ENCODE measurements at regions not wholly inside any gene's neighbourhood (a gene's known extent, or its start where the extent isn't known, plus 50 kb on each side); places are given as distances from the start of the nearest gene placed in this dataset.

DNA sequence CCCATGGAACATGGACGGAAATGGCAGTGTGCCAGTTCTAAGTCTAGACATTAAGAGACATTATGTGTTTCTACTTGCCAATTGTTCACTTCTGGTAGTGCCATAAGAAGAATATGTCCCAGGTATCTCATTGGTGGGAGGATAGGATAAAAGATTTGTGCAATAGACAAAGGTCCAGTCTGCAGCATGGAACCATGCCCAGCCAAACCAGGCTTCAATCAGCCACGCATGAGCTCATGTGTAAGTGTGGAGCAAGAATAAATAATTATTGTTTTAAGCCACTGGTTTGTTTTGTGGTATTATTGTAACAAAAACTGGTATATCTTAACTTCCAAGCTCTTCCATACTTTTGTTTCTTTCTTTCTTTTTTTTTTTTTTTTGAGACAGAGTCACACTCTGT is 153.6 kb upstream of the CTTNBP2 start:
- Histone ChIP-seq H3K9me3 (ENCODE audit: control insufficient read depth in 4 of 4, low read length in 3 of 4) (no peaks in the 10 kb centered on the region), H3K36me3 (ENCODE audit: control insufficient read depth in 4 of 4, insufficient read depth in 3 of 4, low read depth in 1 of 4, low read length in 3 of 4) (no peaks in the 10 kb centered on the region), H3K27me3 (ENCODE audit: control insufficient read depth in 4 of 4, insufficient read depth in 4 of 4, low read length in 3 of 4) (no peaks in the 10 kb centered on the region), H3K9ac (ENCODE audit: low read depth in 1 of 2, low read length in 2 of 2) (no peak overlapping the region), H3K27ac (ENCODE audit: low read depth in 1 of 2, low read length in 2 of 2) (no peak overlapping the region), H3K4me1 (ENCODE audit: control insufficient read depth in 4 of 4, insufficient read depth in 4 of 4, low read length in 3 of 4) (peaks cover 0 to 9% (median 3%) of the 10 kb centered on the region in 4 donors), H3K4me3 (ENCODE audit: low read depth in 1 of 3, low read length in 3 of 3) (no peak overlapping the region)
- DNase-seq (ENCODE audit: low spot score) = no peak
- WGBS = 59% methylated on average over 2 of the region's 2 CpGs
- TF ChIP-seq HNF4A (conservative IDR thresholded peaks at IDR 0.05) (peak in 1 of 2 donors; percentile 28), FOXA1 (IDR thresholded peaks at IDR 0.05) (no peak)

DNA sequence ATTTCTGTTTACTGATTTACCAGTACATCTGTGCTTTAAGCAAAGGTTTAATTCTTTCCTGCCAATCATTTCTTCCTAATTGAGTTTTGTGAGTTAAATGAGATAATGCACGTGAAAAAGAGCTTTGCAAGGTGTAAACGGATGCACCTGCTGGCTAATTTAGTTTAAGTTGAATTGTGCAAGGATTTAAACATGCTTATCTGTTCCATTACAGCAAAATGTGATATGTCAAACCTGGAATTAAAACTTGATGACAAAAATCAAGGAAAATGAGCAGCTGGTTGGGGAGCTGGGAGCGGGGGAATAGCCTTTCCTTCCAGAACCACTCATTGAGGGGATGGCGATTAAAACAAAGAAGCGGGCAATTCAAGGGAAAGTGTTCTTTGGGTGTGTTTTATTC is 155.0 kb upstream of the CTTNBP2 start:
- 91% methylated on average over 5 of the region's 5 CpGs for WGBS
- DNase-seq (ENCODE audit: low spot score) = no peak
- Histone ChIP-seq H3K4me3 (ENCODE audit: low read depth in 1 of 3, low read length in 3 of 3) (no peak overlapping the region), H3K4me1 (ENCODE audit: control insufficient read depth in 4 of 4, insufficient read depth in 4 of 4, low read length in 3 of 4) (peaks cover 0 to 9% (median 3%) of the 10 kb centered on the region in 4 donors), H3K36me3 (ENCODE audit: control insufficient read depth in 4 of 4, insufficient read depth in 3 of 4, low read depth in 1 of 4, low read length in 3 of 4) (no peaks in the 10 kb centered on the region), H3K9me3 (ENCODE audit: control insufficient read depth in 4 of 4, low read length in 3 of 4) (no peaks in the 10 kb centered on the region), H3K27me3 (ENCODE audit: control insufficient read depth in 4 of 4, insufficient read depth in 4 of 4, low read length in 3 of 4) (no peaks in the 10 kb centered on the region), H3K9ac (ENCODE audit: low read depth in 1 of 2, low read length in 2 of 2) (no peak overlapping the region), H3K27ac (ENCODE audit: low read depth in 1 of 2, low read length in 2 of 2) (no peak overlapping the region)
- TF ChIP-seq FOXA1 (IDR thresholded peaks at IDR 0.05) (no peak), RAD21 (IDR thresholded peaks at IDR 0.05) (no peak), TAF1 (conservative IDR thresholded peaks at IDR 0.05) (no peak), HNF4A (conservative IDR thresholded peaks at IDR 0.05) (no peak), JUND (IDR thresholded peaks at IDR 0.05) (no peak), MAX (IDR thresholded peaks at IDR 0.05) (no peak), YY1 (IDR thresholded peaks at IDR 0.05) (no peak), EGR1 (IDR thresholded peaks at IDR 0.05; ENCODE audit: low read depth in 2 of 2) (no peak), ATF3 (IDR thresholded peaks at IDR 0.05) (no peak), FOXA2 (IDR thresholded peaks at IDR 0.05) (no peak)

- Histone ChIP-seq H3K4me3 (ENCODE audit: low read depth in 1 of 3, low read length in 3 of 3) (no peak overlapping the region), H3K36me3 (ENCODE audit: control insufficient read depth in 4 of 4, insufficient read depth in 3 of 4, low read depth in 1 of 4, low read length in 3 of 4) (no peaks in the 10 kb centered on the region), H3K4me1 (ENCODE audit: control insufficient read depth in 4 of 4, insufficient read depth in 4 of 4, low read length in 3 of 4) (peaks cover 0 to 9% (median 3%) of the 10 kb centered on the region in 4 donors), H3K9me3 (ENCODE audit: control insufficient read depth in 4 of 4, low read length in 3 of 4) (no peaks in the 10 kb centered on the region), H3K27ac (ENCODE audit: low read depth in 1 of 2, low read length in 2 of 2) (no peak overlapping the region), H3K27me3 (ENCODE audit: control insufficient read depth in 4 of 4, insufficient read depth in 4 of 4, low read length in 3 of 4) (no peaks in the 10 kb centered on the region), H3K9ac (ENCODE audit: low read depth in 1 of 2, low read length in 2 of 2) (no peak overlapping the region)
- TF ChIP-seq HNF4G (IDR thresholded peaks at IDR 0.05) (no peak), RAD21 (IDR thresholded peaks at IDR 0.05) (no peak), JUND (IDR thresholded peaks at IDR 0.05) (no peak), HNF4A (conservative IDR thresholded peaks at IDR 0.05) (no peak), CTCF (IDR thresholded peaks at IDR 0.05; ENCODE audit: low read depth, low read length, missing input control) (no peak), FOXA1 (IDR thresholded peaks at IDR 0.05) (no peak), EGR1 (IDR thresholded peaks at IDR 0.05; ENCODE audit: low read depth in 2 of 2) (no peak), YY1 (IDR thresholded peaks at IDR 0.05) (no peak), FOXA2 (IDR thresholded peaks at IDR 0.05) (no peak), SP1 (IDR thresholded peaks at IDR 0.05) (no peak)
- TF ChIP-seq, protein P1, sequence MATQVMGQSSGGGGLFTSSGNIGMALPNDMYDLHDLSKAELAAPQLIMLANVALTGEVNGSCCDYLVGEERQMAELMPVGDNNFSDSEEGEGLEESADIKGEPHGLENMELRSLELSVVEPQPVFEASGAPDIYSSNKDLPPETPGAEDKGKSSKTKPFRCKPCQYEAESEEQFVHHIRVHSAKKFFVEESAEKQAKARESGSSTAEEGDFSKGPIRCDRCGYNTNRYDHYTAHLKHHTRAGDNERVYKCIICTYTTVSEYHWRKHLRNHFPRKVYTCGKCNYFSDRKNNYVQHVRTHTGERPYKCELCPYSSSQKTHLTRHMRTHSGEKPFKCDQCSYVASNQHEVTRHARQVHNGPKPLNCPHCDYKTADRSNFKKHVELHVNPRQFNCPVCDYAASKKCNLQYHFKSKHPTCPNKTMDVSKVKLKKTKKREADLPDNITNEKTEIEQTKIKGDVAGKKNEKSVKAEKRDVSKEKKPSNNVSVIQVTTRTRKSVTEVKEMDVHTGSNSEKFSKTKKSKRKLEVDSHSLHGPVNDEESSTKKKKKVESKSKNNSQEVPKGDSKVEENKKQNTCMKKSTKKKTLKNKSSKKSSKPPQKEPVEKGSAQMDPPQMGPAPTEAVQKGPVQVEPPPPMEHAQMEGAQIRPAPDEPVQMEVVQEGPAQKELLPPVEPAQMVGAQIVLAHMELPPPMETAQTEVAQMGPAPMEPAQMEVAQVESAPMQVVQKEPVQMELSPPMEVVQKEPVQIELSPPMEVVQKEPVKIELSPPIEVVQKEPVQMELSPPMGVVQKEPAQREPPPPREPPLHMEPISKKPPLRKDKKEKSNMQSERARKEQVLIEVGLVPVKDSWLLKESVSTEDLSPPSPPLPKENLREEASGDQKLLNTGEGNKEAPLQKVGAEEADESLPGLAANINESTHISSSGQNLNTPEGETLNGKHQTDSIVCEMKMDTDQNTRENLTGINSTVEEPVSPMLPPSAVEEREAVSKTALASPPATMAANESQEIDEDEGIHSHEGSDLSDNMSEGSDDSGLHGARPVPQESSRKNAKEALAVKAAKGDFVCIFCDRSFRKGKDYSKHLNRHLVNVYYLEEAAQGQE (IDR thresholded peaks at IDR 0.05) = no peak
- 29% methylated on average over 6 of the region's 6 CpGs for WGBS
- no peak for DNase-seq (ENCODE audit: low spot score)
Measured at GRCh38 chr7:118029826-118030422, 154.0 kb upstream of the LSM8 start.

All from liver (tissue), 8 donors.